HG03064 (cell line): ENCODE measurements at regions not wholly inside any gene's neighbourhood (a gene's known extent, or its start where the extent isn't known, plus 50 kb on each side); places are given as distances from the start of the nearest gene placed in this dataset.

Experiments
- ATAC-seq: cut with Tn5 transposase; IDR thresholded peaks from one replicate; pipeline ENCODE4 v1.9.1; 2021; ENCODE audit warnings: low read depth; ENCODE audit not compliant: unreplicated experiment

DNA sequence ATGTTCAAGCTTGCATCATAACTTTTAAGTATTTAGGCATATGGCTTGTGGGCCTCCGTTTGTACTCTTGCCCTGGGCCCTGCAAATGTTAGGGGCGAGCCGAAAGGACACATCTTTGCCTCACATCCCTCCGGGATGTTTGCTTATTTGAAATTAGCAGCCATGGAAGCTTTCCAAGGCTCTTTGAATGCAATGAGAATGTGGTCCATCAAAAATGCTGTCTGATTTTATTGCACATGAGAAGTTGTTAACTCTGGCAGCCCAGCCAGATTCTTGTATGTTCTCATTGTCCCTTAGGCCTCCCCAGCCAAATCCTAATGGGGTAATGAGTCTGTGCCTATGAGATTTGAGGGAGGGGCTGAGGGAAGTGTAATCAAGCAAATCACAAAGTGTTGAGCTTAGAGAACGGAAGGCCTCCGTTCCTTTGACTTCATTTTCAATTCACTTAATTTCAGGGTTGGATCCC, 261.2 kb upstream of the MARCKS start:
- no peak for ATAC-seq

DNA sequence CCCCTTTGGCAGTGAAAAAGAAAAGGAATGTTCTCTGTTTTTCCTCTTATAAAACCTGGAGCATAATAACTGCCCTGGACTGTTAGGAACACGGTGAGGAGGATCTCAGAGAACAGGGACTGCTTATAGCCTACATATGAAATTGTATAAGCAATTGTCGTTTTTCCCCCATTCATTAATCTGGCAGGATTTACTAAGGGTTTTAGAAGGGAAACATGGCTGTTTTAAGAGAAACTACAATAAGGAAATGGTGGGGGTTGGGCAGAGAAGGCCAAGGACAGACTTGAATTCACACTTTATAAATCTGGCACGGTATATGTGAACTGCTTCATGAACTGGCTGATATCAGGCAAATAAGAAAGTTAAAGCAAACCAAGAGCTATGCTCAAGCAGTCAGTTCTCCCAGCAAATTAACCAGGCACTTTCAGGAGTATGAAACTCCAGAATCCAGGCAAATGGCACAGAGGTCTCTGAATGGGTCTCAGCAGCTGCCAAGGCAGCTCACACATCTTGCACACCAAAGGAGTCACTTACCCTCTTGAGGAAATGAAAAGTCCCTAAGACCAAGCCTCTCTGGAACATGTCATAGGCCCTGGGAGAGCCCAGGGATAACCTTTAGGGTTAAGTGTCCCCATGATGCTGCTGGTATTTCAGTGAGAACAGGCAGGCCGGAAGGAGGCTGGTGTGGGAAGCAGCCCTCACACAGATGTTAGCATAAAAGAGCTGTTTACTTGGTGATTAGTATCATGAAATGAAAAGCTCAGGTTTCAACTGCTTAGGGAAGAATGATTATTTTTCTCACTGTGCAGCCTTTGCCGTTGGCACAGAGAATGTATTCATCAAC, 260.5 kb upstream of the MARCKS start:
- ATAC-seq: no peak

DNA sequence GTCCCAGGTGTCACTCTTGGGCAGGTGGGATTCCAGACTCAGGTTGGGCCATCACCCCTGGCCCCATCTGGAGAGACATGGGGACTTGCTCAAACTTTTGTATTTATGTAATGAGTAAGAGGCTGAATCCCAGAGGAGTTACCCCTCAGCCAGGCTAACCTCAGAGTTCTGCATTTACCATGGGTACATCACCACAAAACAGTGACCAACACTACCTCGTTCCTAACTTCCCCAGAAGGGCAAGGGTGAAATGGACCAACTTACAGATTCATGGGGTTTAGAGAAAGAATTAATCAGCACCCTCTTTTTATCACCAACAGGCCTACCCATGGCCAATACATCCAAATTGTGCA, 259.9 kb upstream of the MARCKS start:
- no peak for ATAC-seq

DNA sequence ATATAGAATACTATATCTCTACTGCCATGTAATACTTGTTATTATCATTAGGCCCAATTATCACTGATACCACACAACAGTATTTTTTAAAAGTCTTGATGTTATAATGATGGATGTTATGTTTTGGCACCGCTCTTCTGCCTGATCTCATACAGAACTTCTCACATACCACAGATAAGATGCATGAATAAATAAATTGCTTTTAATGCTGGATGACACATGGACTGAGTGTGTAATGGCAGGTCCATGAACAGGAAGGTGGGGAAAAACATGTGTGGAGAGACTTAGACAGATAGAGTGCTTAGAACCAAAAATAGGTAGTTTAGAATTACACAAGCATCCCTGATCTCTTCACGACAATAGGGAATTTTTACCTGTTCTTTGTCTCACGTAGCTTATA, 258.4 kb upstream of the MARCKS start:
- ATAC-seq: no peak

DNA sequence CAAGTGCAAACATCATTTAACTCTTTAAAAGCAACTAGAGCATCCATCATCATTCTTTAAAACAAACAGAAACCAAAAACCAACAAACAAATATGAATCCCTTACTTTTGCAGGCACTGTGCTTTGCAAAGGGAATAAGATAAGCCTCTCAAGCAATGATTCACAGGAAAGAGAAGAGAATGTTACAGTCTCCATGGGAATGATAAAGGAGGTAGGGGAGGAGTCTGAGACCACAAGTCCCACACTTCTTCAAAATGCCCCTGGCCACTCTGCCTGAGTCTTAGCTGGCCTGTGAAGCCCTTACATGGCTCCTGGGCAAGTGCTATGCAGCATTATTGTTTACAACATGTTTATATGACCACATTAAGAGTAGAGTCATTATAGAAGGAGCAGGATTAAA, 257.7 kb upstream of the MARCKS start:
- ATAC-seq: no peak

DNA sequence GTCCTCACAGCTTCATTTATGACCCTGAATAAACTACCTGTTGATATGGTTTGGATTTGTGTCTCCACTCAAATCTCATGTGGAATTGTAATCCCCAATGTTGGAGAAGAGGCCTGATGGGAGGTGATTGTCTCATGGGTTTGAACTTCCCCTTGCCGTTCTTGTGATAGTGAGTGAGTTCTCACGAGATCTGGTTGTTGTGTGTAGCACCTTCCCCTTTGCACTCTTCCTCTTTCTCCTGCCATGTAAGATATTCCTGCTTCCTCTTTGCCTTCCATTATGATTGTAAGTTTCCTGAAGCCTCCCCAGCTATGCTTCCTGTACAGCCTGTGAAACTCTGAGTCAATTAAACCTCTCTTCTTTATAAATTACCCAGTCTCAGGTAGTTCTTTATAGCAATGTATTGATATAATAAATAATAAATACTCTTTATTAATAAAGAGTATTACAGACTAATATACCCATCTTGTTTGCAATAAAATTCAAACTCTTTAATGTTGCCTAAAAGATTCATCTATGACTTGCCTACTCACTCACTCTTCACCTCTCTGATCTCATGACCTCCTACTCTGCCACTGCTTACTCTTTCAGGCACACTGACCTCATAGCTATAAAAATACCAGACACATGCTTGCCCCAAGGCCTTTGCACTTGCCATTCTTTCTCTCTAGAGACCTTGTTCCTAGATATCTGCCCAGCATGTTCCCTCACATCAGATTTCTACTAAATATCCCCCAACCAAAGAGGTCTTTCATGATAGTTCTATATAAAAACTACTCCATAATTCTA, 256.4 kb upstream of the MARCKS start:
- no peak for ATAC-seq

DNA sequence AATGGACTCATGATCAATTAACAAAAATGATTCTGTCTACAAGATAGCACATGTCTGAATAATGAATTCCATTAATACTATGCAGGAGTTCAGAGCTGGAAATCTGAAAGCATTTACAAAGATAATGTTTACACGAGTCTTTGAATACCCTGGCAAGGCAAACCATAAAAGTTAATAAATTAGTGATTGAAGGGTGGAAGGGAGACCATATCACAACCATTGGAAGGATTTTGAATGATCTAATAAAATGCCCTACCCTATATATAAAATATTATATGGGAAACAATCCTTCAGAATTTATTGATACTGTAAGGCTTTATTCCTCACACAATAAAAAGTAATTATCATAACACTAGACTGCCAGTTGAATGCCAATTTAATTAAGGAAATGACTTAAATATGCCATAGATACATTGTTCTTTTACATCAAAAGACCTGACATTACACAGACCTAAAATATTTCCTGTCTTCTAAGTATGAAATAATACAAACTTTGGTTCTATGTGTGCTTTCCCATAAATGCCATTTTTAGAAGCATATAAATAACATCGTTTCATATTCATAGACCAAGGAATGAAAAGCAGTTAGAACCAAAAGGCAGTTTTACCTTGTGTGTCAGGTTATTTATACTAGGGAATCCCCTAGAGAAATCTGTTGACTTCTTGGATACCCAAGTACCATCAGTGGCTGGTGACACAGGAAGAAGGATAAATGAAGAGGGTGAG, 249.2 kb upstream of the MARCKS start:
- no peak for ATAC-seq

DNA sequence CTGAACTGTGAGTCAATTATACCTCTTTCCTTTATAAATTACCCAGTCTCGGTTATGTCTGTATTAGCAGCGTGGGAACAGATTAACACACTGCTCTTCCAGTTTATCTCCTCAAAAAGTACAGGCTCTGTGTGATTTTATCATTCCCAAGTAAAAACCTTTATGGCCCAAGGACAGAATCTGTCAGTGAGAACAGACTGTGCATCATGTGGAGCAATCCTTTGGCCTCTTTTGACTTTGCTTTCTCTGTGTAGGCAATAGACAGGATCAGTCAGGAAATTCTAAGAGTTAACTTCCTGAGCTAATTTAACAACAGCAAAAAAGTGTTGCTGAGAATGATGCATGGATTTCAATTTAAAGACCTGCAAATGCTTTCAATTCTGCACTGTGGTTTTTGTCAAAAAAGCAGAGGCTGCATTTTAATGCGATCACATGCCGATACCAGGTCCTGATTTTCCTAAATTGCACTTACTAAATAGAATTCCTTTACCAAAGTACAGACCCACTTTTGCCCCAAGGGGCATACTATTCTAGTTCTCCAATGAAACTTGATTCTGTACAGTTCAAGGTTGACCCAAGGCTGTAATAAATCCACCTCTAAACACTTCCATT, 246.7 kb upstream of the MARCKS start:
- ATAC-seq: no peak

DNA sequence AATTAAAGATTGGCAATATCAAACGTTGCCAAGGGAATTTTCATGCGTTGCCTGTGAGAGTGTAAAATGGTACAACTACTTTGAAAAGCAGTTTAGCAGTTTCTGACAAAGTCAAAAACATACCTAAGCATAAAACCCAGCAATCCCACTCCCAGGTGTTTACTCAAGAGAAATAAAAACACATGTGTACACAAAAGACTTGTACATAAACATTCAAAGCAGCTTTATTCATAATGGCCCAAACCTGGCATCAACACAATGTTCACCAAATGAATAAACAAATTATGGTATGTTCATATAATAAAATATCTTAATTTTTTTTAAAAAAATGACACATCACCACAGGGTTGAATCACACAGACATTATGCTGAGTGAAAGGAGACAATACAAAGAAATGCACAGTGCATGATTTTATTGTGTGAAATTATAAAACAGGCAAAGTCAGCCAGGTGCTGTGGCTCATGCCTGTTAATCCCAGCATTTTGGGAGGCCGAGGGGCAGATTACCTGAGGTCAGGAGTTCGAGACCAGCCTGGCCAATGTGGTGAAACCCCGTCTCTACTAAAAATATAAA, 240.4 kb upstream of the MARCKS start:
- no peak for ATAC-seq

DNA sequence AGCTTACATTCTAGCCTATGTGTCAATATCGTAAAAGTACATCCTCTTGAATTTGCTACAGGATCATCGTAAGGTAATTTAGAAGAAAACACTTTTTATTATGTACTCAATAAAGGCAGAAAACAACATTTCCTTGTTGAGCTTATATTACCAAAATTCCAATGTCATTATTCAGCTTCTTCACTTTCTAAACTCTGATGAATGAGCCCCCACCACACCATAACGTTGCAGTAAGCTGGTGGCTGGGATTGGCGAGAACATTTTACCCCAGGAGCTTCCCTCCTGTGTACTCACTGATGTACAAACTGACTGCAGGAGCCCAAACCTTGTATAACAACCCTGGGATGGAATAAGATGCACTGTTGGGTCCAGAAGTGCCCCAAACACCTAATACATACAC, 238.1 kb upstream of the MARCKS start:
- no peak for ATAC-seq

DNA sequence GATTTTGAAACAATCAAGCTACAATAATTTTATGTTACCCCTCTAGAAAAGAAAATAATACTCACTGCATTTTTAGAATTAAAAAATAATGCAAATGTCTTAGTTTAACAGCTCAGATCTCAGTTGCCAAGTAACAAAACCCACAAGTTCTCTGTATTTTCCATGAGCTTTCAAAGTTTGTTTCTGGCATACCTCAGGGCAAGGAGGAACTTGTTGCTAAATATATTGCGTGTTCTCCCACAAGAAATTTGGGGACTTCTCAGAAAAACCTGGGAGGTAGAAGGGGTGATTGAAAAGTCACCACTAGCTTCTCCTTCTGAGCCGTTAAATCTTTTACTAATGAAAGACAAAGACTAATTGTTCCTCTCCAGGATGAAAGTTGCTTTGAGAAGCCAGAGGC, 236.8 kb upstream of the MARCKS start:
- no peak for ATAC-seq

DNA sequence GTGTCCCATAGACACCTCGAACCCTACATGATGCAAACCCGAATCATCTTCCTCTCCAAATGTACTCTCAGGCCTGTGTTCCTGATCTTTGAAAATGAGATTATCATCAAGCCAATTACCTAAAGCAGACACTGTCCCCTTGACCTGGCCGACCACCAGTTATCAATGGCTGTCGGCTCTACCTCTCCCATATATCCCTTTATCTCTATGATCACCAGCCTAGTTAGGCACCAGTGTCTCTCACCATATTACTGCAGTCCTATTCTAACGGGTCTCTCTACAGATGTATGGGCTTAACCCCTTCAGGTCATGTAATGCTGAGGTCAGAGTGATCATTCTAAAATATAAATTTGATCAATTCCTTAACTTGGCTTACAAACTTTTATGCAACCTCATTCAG, 234.9 kb upstream of the MARCKS start:
- no peak for ATAC-seq

DNA sequence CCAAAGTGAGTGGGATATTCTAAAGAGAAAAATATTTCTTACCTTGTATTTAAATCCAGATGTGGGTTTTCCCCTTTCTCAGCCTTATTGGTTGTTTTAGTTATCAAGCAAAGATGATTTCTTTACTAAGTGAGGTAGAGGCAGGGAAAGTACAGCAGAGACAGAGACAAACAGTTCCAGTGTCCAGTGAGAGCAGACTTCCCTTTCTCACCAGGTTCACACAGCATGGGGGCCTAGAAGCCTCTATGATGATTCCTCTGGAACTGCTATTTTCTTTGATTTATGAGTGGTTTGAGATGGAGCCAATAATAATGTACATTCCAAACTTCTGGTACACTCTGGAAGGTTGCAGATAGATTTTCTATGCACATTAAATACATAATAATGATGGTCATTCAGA, 234.0 kb upstream of the MARCKS start:
- ATAC-seq: no peak

DNA sequence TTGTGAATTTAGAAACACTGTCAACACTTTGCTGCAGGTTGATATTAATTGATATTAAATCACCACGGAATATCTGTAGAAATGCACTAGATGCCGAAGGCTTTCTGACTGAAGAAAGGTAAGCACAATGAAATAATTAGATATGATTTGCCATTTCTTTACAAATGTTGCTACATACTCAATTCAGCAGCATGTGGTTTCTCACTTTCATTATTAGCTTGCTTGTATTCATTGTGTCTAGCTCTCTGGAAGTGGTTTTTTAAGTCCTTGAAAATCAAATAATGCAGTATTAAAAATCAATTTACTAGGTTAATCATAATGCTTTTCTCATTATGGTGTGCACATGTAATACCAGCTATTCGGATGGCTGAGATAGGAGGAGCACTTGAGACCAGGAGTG, 231.3 kb upstream of the MARCKS start:
- ATAC-seq: peak; percentile 38

DNA sequence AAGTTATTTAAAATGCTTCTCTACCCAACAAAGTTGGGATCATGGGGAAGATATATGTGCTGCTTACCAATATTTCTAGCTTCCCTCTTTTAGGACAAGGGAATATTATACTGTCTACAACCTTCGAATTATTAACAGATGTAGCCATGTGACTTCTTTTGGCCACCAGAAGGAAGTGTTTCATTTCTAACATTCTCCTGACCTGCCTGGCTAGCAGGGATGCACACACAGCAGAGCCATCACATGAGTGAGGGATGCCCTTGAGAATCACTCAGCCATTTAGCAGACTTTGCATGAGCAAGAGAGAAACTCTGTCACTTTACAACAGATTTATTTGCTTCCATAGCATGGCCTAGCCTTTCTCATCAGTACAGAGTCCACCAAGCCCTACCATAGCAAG, 230.7 kb upstream of the MARCKS start:
- ATAC-seq: peak; percentile 24

DNA sequence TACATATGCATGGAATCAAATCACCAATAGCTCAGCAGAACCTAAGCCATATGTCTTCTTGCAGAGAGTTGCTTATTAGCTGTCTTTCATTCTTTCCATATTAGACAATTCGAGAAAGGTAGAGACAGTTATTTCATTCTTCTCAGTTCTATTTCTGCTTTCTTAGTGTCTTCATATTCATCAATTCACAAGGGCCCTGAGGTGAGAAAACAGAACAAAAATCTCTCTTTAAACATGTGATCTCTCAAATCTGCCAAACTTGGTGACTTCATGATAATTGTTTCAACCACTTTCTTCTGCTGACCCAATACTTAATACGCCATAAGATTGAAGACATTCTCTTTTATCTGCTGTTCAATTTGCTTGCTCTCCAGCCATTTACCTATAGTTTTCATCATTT, 229.7 kb upstream of the MARCKS start:
- peak; percentile 20 for ATAC-seq

DNA sequence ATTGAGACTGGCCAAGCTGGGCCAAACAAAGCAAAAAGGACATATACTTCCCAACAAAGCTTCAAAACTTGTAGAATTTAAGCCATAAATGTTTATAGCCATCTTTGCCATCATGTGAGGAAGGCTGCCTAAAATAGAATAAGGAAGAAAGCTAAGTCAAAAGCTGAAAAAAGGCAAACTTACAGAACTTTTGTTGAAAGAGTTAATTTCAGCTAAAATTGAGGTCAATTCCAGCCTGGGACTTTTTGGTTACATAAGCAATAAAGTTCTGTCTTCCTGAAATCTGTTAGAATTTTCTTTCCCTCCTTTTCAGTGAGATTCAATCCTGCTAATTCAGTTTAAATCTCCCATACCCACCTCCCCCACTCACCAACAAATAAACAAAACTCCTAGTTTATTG, 227.9 kb upstream of the MARCKS start:
- no peak for ATAC-seq

DNA sequence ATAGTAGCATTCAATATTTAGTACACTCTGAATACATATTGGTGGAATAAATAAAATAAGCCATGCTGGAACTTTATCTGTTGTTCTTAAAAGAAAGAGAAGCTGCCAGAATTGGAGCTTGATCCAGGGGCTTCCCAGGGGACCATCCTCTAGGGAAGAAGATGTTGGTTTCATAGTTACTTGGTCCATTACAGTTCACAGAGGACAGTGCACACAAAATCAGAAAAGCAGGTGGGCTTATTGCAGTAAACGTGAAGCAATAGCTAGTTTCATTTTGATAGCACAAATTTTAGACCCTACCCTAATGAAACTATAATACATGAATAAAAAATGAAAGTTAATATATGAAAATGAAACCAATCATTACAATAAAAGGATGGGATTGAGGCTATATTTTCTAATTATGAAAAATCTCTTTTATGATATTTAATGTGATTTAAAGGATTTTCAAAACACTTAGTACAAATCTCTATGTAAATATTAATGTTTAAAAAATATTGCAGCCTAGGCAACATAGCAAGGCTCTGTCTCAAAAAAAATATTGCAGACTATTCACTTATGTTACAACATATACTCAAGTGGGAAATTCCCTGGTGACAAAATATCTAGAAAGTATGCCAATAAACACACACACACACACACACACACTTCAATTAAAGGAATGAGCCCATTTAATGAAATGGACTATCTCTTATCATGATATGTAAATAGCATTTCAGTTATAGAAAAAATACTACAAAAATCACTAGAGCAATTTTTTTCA, 227.0 kb upstream of the MARCKS start:
- ATAC-seq: no peak

DNA sequence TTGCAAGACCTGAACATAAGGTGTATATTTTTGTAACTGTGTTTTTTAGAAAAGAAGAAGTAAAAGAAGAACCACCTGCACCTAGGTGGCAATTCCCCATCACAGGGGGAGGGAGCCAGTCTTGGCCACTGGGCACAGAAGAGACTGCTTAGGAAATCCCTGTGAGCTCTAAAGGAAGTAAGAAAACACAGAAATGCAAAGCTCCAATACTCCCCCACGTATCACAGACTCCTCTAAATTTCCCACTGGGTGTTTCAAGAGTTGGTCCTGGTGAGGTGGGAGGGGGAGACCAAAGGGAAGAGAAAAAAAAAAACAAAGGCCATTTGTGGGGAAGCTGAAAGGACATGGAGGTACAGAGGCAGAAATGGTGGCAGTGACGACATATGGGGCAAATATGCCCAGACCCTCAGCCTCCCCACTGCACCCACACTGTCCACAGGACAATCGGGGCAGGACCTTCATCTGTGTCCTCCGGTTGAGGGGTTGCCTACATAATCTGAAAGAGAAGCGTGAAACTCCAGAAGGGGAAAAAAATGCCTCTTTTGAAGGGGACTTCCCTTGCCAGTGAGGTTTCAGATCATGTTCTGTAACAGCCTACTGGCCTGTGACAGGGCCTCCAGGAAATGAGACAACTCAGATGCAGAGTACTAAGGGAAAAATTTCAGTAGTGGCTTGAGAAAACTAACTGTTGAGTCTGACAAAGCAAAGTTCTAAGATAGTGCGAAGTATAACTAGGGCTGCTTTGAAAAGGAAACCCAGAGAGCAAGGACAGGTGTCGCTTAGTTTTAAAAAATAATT, 226.2 kb upstream of the MARCKS start:
- ATAC-seq: peak; percentile 51
